H9 (cell line): ENCODE measurements at regions not wholly inside any gene's neighbourhood (a gene's known extent, or its start where the extent isn't known, plus 50 kb on each side); places are given as distances from the start of the nearest gene placed in this dataset.

ENCODE experiments used
- DNase-seq: peaks from one replicate; pipeline ENCODE4 v3.0.0-alpha.2; 2017
- H2AFZ ChIP-seq: one replicate; pipeline ENCODE4 v1.6.1; 2013; ENCODE audit warnings: mild to moderate bottlenecking, low read length, control low read depth, moderate library complexity
- H2AK5ac ChIP-seq: 2 replicates; pipeline ENCODE4 v1.6.1; 2013; ENCODE audit warnings: low read length, control low read depth, mixed read lengths; ENCODE audit not compliant: insufficient read length
- H2BK120ac ChIP-seq: one replicate; pipeline ENCODE4 v1.6.1; 2013; ENCODE audit warnings: low read depth, mild to moderate bottlenecking, low read length, control low read depth, inconsistent platforms; ENCODE audit not compliant: poor library complexity, severe bottlenecking
- H2BK12ac ChIP-seq: 2 replicates; pipeline ENCODE4 v1.6.1; 2013; ENCODE audit warnings: low read length, control low read depth, mixed read lengths, low read depth; ENCODE audit not compliant: insufficient read length
- H2BK15ac ChIP-seq: 2 replicates; pipeline ENCODE4 v1.6.1; 2013; ENCODE audit warnings: low read depth, low read length, control low read depth
- H2BK20ac ChIP-seq: one replicate; pipeline ENCODE4 v1.6.1; 2013; ENCODE audit warnings: low read depth, mild to moderate bottlenecking, low read length, control low read depth, inconsistent platforms; ENCODE audit not compliant: poor library complexity, severe bottlenecking
- H2BK5ac ChIP-seq: 2 replicates; pipeline ENCODE4 v1.6.1; 2013; ENCODE audit warnings: low read length, control low read depth, mixed read lengths; ENCODE audit not compliant: insufficient read length
- H3K14ac ChIP-seq: 2 replicates; pipeline ENCODE4 v1.6.1; 2013; ENCODE audit warnings: low read length, control low read depth; ENCODE audit not compliant: insufficient read depth
- H3K18ac ChIP-seq: 2 replicates; pipeline ENCODE4 v1.6.1; 2013; ENCODE audit warnings: low read depth, mild to moderate bottlenecking, mixed read lengths, low read length, control low read depth; ENCODE audit not compliant: insufficient read length
- H3K23ac ChIP-seq: 2 replicates; pipeline ENCODE4 v1.6.1; 2013; ENCODE audit warnings: low read length, control low read depth, mixed read lengths, low read depth; ENCODE audit not compliant: insufficient read length
- H3K23me2 ChIP-seq: 2 replicates; pipeline ENCODE4 v1.6.1; 2013; ENCODE audit warnings: low read depth, mild to moderate bottlenecking, mixed read lengths, low read length, control low read depth; ENCODE audit not compliant: insufficient read length, poor library complexity, severe bottlenecking
- H3K27ac ChIP-seq: 2 replicates; pipeline ENCODE4 v1.5.1; 2013; ENCODE audit warnings: low read length, control low read depth, mixed read lengths, low read depth; ENCODE audit not compliant: insufficient read length
- H3K27me3 ChIP-seq: 2 replicates; pipeline ENCODE4 v1.6.1; 2013; ENCODE audit warnings: low read length, control low read depth, inconsistent platforms; ENCODE audit not compliant: insufficient read depth
- H3K4ac ChIP-seq: 2 replicates; pipeline ENCODE4 v1.6.1; 2013; ENCODE audit warnings: low read depth, mild to moderate bottlenecking, control low read depth, inconsistent platforms, low read length, moderate library complexity
- H3K4me1 ChIP-seq: 2 replicates; pipeline ENCODE4 v1.6.1; 2013; ENCODE audit warnings: low read length, control low read depth, inconsistent platforms; ENCODE audit not compliant: insufficient read depth
- H3K4me2 ChIP-seq: 2 replicates; pipeline ENCODE4 v1.6.1; 2013; ENCODE audit warnings: low read length, control low read depth, mixed read lengths; ENCODE audit not compliant: insufficient read length, insufficient read depth
- H3K56ac ChIP-seq: 2 replicates; pipeline ENCODE4 v1.6.1; 2013; ENCODE audit warnings: low read depth, mild to moderate bottlenecking, mixed read lengths, low read length, control low read depth; ENCODE audit not compliant: insufficient read length
- H3K79me1 ChIP-seq: 2 replicates; pipeline ENCODE4 v1.6.1; 2013; ENCODE audit warnings: low read depth, mild to moderate bottlenecking, moderate library complexity, low read length, control low read depth, inconsistent platforms; ENCODE audit not compliant: insufficient read depth, poor library complexity, severe bottlenecking
- H3K79me2 ChIP-seq: 2 replicates; pipeline ENCODE4 v1.6.1; 2013; ENCODE audit warnings: low read length, control low read depth, inconsistent platforms; ENCODE audit not compliant: insufficient read depth
- H3K9ac ChIP-seq: 2 replicates; pipeline ENCODE4 v1.6.1; 2013; ENCODE audit warnings: low read length, control low read depth, mixed read lengths; ENCODE audit not compliant: insufficient read length; ENCODE audit errors: extremely low read depth
- H3K9me3 ChIP-seq: one replicate; pipeline ENCODE4 v1.6.1; 2013; ENCODE audit warnings: low read depth, low read length, inconsistent platforms; ENCODE audit not compliant: control insufficient read depth
- H3T11ph ChIP-seq: one replicate; pipeline ENCODE4 v1.6.1; 2013; ENCODE audit warnings: mild to moderate bottlenecking, low read length, control low read depth, inconsistent platforms
- H4K20me1 ChIP-seq: one replicate; pipeline ENCODE4 v1.6.1; 2013; ENCODE audit not compliant: control insufficient read depth, insufficient read length, insufficient read depth
- H4K5ac ChIP-seq: 2 replicates; pipeline ENCODE4 v1.6.1; 2013; ENCODE audit warnings: low read depth, mild to moderate bottlenecking, mixed read lengths, low read length, control low read depth; ENCODE audit not compliant: insufficient read length
- H4K8ac ChIP-seq: replicated peaks from 2 replicates; pipeline ENCODE4 v1.6.1; 2013; ENCODE audit warnings: low read length, control low read depth, mixed read lengths, low read depth; ENCODE audit not compliant: insufficient read length
- H4K91ac ChIP-seq: 2 replicates; pipeline ENCODE4 v1.6.1; 2013; ENCODE audit warnings: low read depth, mild to moderate bottlenecking, moderate library complexity, mixed read lengths, low read length, control low read depth; ENCODE audit not compliant: insufficient read length
- H3K27ac Mint-ChIP-seq, 3 experiments: 2 replicates in 2 of 3; 3 replicates in 1 of 3; pipeline ENCODE4 v1.8.0; 2020 to 2021; ENCODE audit warnings: mixed read lengths in 3 of 3, mild to moderate bottlenecking in 1 of 3, moderate library complexity in 1 of 3
- H3K27me3 Mint-ChIP-seq: 2 replicates; pipeline ENCODE4 v1.8.0; 2021; ENCODE audit warnings: low read depth, mild to moderate bottlenecking, moderate library complexity, mixed read lengths
- H3K36me3 Mint-ChIP-seq, 3 experiments: 2 replicates in 2 of 3; 3 replicates in 1 of 3; pipeline ENCODE4 v1.8.0; 2020 to 2021; ENCODE audit warnings: low read depth in 3 of 3, mixed read lengths in 3 of 3; ENCODE audit not compliant: insufficient read depth in 1 of 3
- H3K4me1 Mint-ChIP-seq, 2 experiments: 2 replicates each; pipeline ENCODE4 v1.8.0; 2020; ENCODE audit warnings: mixed read lengths in 2 of 2
- H3K4me3 Mint-ChIP-seq, 2 experiments: 2 replicates in 1 of 2; 3 replicates in 1 of 2; pipeline ENCODE4 v1.8.0; 2020 to 2021; ENCODE audit warnings: mild to moderate bottlenecking in 2 of 2, mixed read lengths in 2 of 2, moderate library complexity in 1 of 2
- H3K9me3 Mint-ChIP-seq, 2 experiments: 2 replicates in 1 of 2; 3 replicates in 1 of 2; pipeline ENCODE4 v1.8.0; 2020; ENCODE audit warnings: mild to moderate bottlenecking in 2 of 2, mixed read lengths in 2 of 2, moderate library complexity in 1 of 2
- CTCF ChIP-seq: fragments of 200-600 bp; sonication (generic); conservative IDR thresholded peaks from 3 replicates; pipeline ENCODE4 v1.8.0; 2021; ENCODE audit warnings: antibody characterized with exemption, mild to moderate bottlenecking
- WGBS: extraction: QIAGEN DNeasy Blood & Tissue Kit; methylation state at CpG from one replicate; pipeline ENCODE4 v1.1.7; 2013; ENCODE audit warnings: missing lambda C conversion rate, low lambda C conversion rate, mixed read lengths; ENCODE audit not compliant: insufficient read length; ENCODE audit errors: extremely low coverage; 5-methylcytosine and 5-hydroxymethylcytosine counted together

- no peak overlapping the region for H2BK20ac ChIP-seq
- H2BK12ac ChIP-seq = no peak overlapping the region
- no peak overlapping the region for H2BK120ac ChIP-seq
- H3T11ph ChIP-seq = no peak overlapping the region
- H2BK5ac ChIP-seq = no peak overlapping the region
- H4K91ac ChIP-seq = no peak overlapping the region
- Mint-ChIP-seq H3K4me3 (no peak overlapping the region), H3K4me1 (peaks cover 9% of the 10 kb centered on the region in 2 experiments), H3K27ac (no peak overlapping the region; a peak in 1 of 7 replicates), H3K9me3 (no peaks in the 10 kb centered on the region; a peak in 1 of 5 replicates), H3K27me3 (no peaks in the 10 kb centered on the region), H3K36me3 (no peaks in the 10 kb centered on the region)
- no peak overlapping the region for H3K27ac ChIP-seq
- H3K23me2 ChIP-seq = no peaks in the 10 kb centered on the region
- H4K5ac ChIP-seq = no peak overlapping the region
- no peak overlapping the region for H3K23ac ChIP-seq
- H3K79me2 ChIP-seq = no peaks in the 10 kb centered on the region
- TF ChIP-seq CTCF = no peak
- H3K9me3 ChIP-seq = no peaks in the 10 kb centered on the region
- WGBS = no CpG with 5 or more reads among the region's 3 CpGs
- H3K4ac ChIP-seq = no peak overlapping the region
- no peak overlapping the region for H4K8ac ChIP-seq
- H3K56ac ChIP-seq = no peak overlapping the region
- no peak overlapping the region for H2AK5ac ChIP-seq
- no peak overlapping the region for H3K4me2 ChIP-seq
- no peaks in the 10 kb centered on the region for H3K27me3 ChIP-seq
- peaks cover 3% of the 10 kb centered on the region; the same call in 1 of the 2 replicates for H3K4me1 ChIP-seq
- H4K20me1 ChIP-seq = no peaks in the 10 kb centered on the region
- no peak overlapping the region for H2BK15ac ChIP-seq
- H3K9ac ChIP-seq = no peak overlapping the region
- DNase-seq = no peak
- H3K14ac ChIP-seq = no peak overlapping the region
- no peak overlapping the region for H2AFZ ChIP-seq
- H3K18ac ChIP-seq = no peak overlapping the region
- H3K79me1 ChIP-seq = no peaks in the 10 kb centered on the region
Measured at GRCh38 chr2:199101487-199101886, 356.3 kb downstream of the SATB2 start.
